ENCODE measurements at regions not wholly inside any gene's neighbourhood (a gene's known extent, or its start where the extent isn't known, plus 50 kb on each side); places are given as distances from the start of the nearest gene placed in this dataset.

DNA sequence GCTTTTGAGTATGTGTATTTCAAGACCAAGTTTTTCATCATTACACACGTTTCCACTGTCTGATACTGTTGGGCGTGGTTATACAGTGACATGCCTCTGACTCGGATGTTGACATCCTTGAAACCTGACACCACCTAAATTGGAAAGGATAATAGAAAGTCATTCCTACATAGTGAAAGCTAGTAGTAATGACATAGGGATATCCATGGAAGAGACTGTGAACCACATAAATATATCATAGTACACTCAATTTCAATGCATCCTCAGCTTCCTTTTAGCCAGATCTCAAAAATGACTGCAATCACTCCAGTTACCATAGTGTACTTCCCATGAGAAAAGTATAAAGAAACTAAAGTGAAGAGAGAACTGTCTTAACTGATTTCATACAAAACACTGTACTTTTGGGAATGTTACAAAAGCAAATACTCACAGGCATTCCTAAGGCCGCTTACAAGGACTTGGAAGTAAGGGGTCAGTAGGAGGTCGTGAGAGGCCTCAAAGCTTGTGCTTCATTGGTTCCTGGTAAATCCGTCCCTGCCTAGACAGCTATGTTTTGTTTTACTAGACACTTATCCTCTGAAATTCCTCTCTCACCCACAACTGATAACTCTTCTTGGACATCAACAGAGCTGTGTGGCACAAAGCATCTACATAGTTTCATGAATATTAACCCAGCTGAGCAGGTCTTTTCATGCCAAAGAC, 71.8 kb upstream of the VWDE start:
- H3K4me1 Mint-ChIP-seq (ENCODE audit: low read depth): no peaks in the 10 kb centered on the region
- H3K4me3 Mint-ChIP-seq: no peak overlapping the region
- ChIA-PET POLR2A (no interaction called here), CTCF (no interaction called here)
- Histone ChIP-seq H3K4me3 (ENCODE audit: low read length) (no peak overlapping the region), H3K4me1 (ENCODE audit: insufficient read depth, low read length) (no peaks in the 10 kb centered on the region), H3K27ac (ENCODE audit: low read depth in 1 of 2, low read length in 2 of 2) (no peak overlapping the region), H3K36me3 (ENCODE audit: insufficient read depth, low read length) (no peaks in the 10 kb centered on the region), H3K9me3 (ENCODE audit: control insufficient read depth in 1 of 2, insufficient read depth in 1 of 2, low read length in 2 of 2) (peaks cover 0 to 5% of the 10 kb centered on the region in 2 experiments), H3K27me3 (ENCODE audit: control insufficient read depth in 1 of 2, insufficient read depth in 2 of 2, low read length in 2 of 2) (no peaks in the 10 kb centered on the region)
- no peak overlapping the region for H3K27ac Mint-ChIP-seq
- TF ChIP-seq, protein P1, sequence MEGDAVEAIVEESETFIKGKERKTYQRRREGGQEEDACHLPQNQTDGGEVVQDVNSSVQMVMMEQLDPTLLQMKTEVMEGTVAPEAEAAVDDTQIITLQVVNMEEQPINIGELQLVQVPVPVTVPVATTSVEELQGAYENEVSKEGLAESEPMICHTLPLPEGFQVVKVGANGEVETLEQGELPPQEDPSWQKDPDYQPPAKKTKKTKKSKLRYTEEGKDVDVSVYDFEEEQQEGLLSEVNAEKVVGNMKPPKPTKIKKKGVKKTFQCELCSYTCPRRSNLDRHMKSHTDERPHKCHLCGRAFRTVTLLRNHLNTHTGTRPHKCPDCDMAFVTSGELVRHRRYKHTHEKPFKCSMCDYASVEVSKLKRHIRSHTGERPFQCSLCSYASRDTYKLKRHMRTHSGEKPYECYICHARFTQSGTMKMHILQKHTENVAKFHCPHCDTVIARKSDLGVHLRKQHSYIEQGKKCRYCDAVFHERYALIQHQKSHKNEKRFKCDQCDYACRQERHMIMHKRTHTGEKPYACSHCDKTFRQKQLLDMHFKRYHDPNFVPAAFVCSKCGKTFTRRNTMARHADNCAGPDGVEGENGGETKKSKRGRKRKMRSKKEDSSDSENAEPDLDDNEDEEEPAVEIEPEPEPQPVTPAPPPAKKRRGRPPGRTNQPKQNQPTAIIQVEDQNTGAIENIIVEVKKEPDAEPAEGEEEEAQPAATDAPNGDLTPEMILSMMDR (IDR thresholded peaks at IDR 0.05): no peak
- no peaks in the 10 kb centered on the region for H3K9me3 Mint-ChIP-seq
- H3K27me3 Mint-ChIP-seq: no peaks in the 10 kb centered on the region
- DNase-seq (no peak), ATAC-seq (ENCODE audit: poor library complexity) (no peak)
- no peaks in the 10 kb centered on the region for H3K36me3 Mint-ChIP-seq (ENCODE audit: low read depth)
- intact Hi-C loops (cut with DNase I, micrococcal nuclease): no loop called here

DNA sequence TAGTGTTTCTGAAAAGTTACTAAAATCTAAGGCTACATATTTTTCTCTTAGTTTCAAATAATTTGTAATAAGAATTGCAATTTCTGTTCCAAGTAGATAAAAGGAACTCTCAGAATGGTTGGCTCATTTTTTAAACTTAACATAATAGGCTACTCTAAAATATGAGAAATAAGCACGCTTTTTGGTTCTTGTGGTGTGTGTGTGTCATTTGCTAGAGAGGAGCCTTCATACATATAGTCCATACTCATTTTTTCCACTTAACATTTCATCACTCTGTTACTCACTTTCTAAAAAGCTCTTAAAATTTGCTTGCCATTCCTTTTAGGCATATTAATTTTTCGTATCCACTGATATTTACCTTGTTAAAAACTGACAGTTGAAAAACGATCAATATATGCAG, 74.0 kb upstream of the VWDE start:
- no peak overlapping the region for H3K27ac Mint-ChIP-seq
- no peak for ATAC-seq (ENCODE audit: poor library complexity)
- H3K4me3 Mint-ChIP-seq: no peak overlapping the region
- Histone ChIP-seq H3K4me3 (ENCODE audit: low read length) (no peak overlapping the region), H3K9me3 (ENCODE audit: control insufficient read depth in 1 of 2, insufficient read depth in 1 of 2, low read length in 2 of 2) (no peaks in the 10 kb centered on the region), H3K4me1 (ENCODE audit: insufficient read depth, low read length) (no peaks in the 10 kb centered on the region), H3K27ac (ENCODE audit: low read depth in 1 of 2, low read length in 2 of 2) (no peak overlapping the region), H3K27me3 (ENCODE audit: control insufficient read depth in 1 of 2, insufficient read depth in 2 of 2, low read length in 2 of 2) (no peaks in the 10 kb centered on the region), H3K36me3 (ENCODE audit: insufficient read depth, low read length) (no peaks in the 10 kb centered on the region)
- H3K9me3 Mint-ChIP-seq: no peaks in the 10 kb centered on the region
- H3K27me3 Mint-ChIP-seq: no peaks in the 10 kb centered on the region
- ChIA-PET CTCF (no interaction called here), POLR2A (no interaction called here)
- TF ChIP-seq, protein P1 (IDR thresholded peaks at IDR 0.05): no peak
- intact Hi-C loops (cut with DNase I, micrococcal nuclease): no loop called here
- H3K36me3 Mint-ChIP-seq (ENCODE audit: low read depth): no peaks in the 10 kb centered on the region
- H3K4me1 Mint-ChIP-seq (ENCODE audit: low read depth): peaks cover 11% of the 10 kb centered on the region
- DNase-seq: no peak

DNA sequence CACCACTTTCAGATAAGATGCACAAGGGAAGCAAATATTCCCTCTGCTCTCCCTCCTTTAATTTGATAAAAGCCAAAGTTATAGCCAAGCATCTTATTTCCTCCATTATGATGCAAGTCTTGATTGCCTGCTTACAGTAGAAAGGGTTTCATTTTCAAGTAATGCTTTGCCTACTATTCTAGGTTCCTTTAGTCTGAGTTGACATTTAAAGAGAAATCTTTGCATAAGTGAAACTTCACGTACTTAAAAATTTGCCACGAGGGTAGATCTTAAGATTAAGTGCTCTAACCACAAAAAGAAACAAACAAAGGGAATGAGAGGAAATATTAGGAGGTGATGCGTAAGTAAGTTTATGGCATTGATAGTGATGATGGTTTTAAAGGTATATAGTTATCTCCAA, 78.1 kb upstream of the VWDE start:
- peak overlapping the region; percentile 7 for H3K27ac Mint-ChIP-seq
- Histone ChIP-seq H3K27ac (ENCODE audit: low read depth in 1 of 2, low read length in 2 of 2) (no peak overlapping the region), H3K4me3 (ENCODE audit: low read length) (peak overlapping the region; percentile 21), H3K4me1 (ENCODE audit: insufficient read depth, low read length) (no peaks in the 10 kb centered on the region), H3K27me3 (ENCODE audit: control insufficient read depth in 1 of 2, insufficient read depth in 2 of 2, low read length in 2 of 2) (no peaks in the 10 kb centered on the region), H3K9me3 (ENCODE audit: control insufficient read depth in 1 of 2, insufficient read depth in 1 of 2, low read length in 2 of 2) (no peaks in the 10 kb centered on the region), H3K36me3 (ENCODE audit: insufficient read depth, low read length) (no peaks in the 10 kb centered on the region)
- peaks cover 17% of the 10 kb centered on the region for H3K4me1 Mint-ChIP-seq (ENCODE audit: low read depth)
- TF ChIP-seq, protein P1 (IDR thresholded peaks at IDR 0.05): no peak
- H3K36me3 Mint-ChIP-seq (ENCODE audit: low read depth): no peaks in the 10 kb centered on the region
- DNase-seq (peak in 1 of 14 experiments; percentile 13), ATAC-seq (ENCODE audit: poor library complexity) (peak; percentile 21)
- H3K27me3 Mint-ChIP-seq: no peaks in the 10 kb centered on the region
- ChIA-PET CTCF (no interaction called here), POLR2A (no interaction called here)
- H3K9me3 Mint-ChIP-seq: no peaks in the 10 kb centered on the region
- intact Hi-C loops (cut with DNase I, micrococcal nuclease): no loop called here
- peak overlapping the region; percentile 77 for H3K4me3 Mint-ChIP-seq
